SK-N-SH treated with all-trans-retinoic acid at 6 μM for 48 hours (cell line): ENCODE measurements at regions not wholly inside any gene's neighbourhood (a gene's known extent, or its start where the extent isn't known, plus 50 kb on each side); places are given as distances from the start of the nearest gene placed in this dataset.

Experiments used
- ATAC-seq: fragments of 200-7000 bp; cut with Tn5 transposase; 3 replicates; pipeline ENCODE4 v1.9.1; 2020; ENCODE audit warnings: mild to moderate bottlenecking, moderate library complexity
- ARNTL ChIP-seq: fragments of 450-650 bp; formaldehyde crosslinking; IDR thresholded peaks from 2 replicates; pipeline ENCODE4 v1.5.0; 2020; ENCODE audit warnings: low read depth, mild to moderate bottlenecking, moderate library complexity, borderline replicate concordance
- BACH2 ChIP-seq: fragments of 250-450 bp; sonication (Bioruptor Pico); IDR thresholded peaks from 2 replicates; pipeline ENCODE4 v1.9.0; 2021; ENCODE audit warnings: mild to moderate bottlenecking, borderline replicate concordance
- CREB5 ChIP-seq: fragments of 250-450 bp; sonication (Bioruptor Pico); IDR thresholded peaks from 2 replicates; pipeline ENCODE4 v1.5.1; 2020; ENCODE audit warnings: low read depth, mild to moderate bottlenecking, moderate library complexity
- CSDC2 ChIP-seq: fragments of 250-450 bp; sonication (Bioruptor Pico); IDR thresholded peaks from 2 replicates; pipeline ENCODE4 v1.5.0; 2020; ENCODE audit warnings: mild to moderate bottlenecking, moderate library complexity
- ESRRG ChIP-seq: fragments of 250-450 bp; sonication (Bioruptor Pico); IDR thresholded peaks from 2 replicates; pipeline ENCODE4 v1.6.1; 2021; ENCODE audit warnings: mild to moderate bottlenecking
- ISL1 ChIP-seq: fragments of 250-450 bp; sonication (Bioruptor Pico); IDR thresholded peaks from 2 replicates; pipeline ENCODE4 v2.1.2; 2022; ENCODE audit warnings: mild to moderate bottlenecking, moderate library complexity
- OSR1 ChIP-seq: fragments of 250-450 bp; sonication (Bioruptor Pico); IDR thresholded peaks from 2 replicates; pipeline ENCODE4 v1.8.0; 2022; ENCODE audit warnings: moderate library complexity, mild to moderate bottlenecking, inconsistent platforms
- POU6F1 ChIP-seq: fragments of 250-450 bp; sonication (Bioruptor Pico); IDR thresholded peaks from 2 replicates; pipeline ENCODE4 v1.8.0; 2021; ENCODE audit warnings: low read depth, mild to moderate bottlenecking, moderate library complexity, borderline replicate concordance
- PPARA ChIP-seq: fragments of 250-450 bp; sonication (Bioruptor Pico); IDR thresholded peaks from 2 replicates; pipeline ENCODE4 v1.5.0; 2020; ENCODE audit warnings: mild to moderate bottlenecking, borderline replicate concordance
- RARB ChIP-seq: fragments of 250-450 bp; sonication (Bioruptor Pico); IDR thresholded peaks from 2 replicates; pipeline ENCODE4 v1.8.0; 2021; ENCODE audit warnings: mild to moderate bottlenecking, moderate library complexity
- SNAI2 ChIP-seq: fragments of 250-450 bp; sonication (Bioruptor Pico); IDR thresholded peaks from 2 replicates; pipeline ENCODE4 v1.5.0; 2020; ENCODE audit warnings: mild to moderate bottlenecking, moderate library complexity
- TOX ChIP-seq: fragments of 250-450 bp; sonication (Bioruptor Pico); IDR thresholded peaks from 2 replicates; pipeline ENCODE4 v1.8.0; 2021; ENCODE audit warnings: mild to moderate bottlenecking, moderate library complexity, borderline replicate concordance
- ZC3H10 ChIP-seq: fragments of 250-450 bp; sonication (Bioruptor Pico); IDR thresholded peaks from 2 replicates; pipeline ENCODE4 v1.5.1; 2021; ENCODE audit warnings: mild to moderate bottlenecking, moderate library complexity
- ZFP3 ChIP-seq: fragments of 250-450 bp; sonication (Bioruptor Pico); IDR thresholded peaks from 2 replicates; pipeline ENCODE4 v1.5.0; 2020; ENCODE audit warnings: mild to moderate bottlenecking, moderate library complexity
- ZFP30 ChIP-seq: fragments of 450-650 bp; formaldehyde crosslinking; IDR thresholded peaks from 2 replicates; pipeline ENCODE4 v1.5.0; 2022; ENCODE audit warnings: mild to moderate bottlenecking, moderate library complexity
- ZNF565 ChIP-seq: fragments of 450-650 bp; formaldehyde crosslinking; conservative IDR thresholded peaks from 2 replicates; pipeline ENCODE4 v1.5.0; 2020; ENCODE audit warnings: low read depth, mild to moderate bottlenecking, moderate library complexity
- ZNF70 ChIP-seq: fragments of 450-650 bp; formaldehyde crosslinking; IDR thresholded peaks from 2 replicates; pipeline ENCODE4 v1.5.0; 2020; ENCODE audit warnings: mild to moderate bottlenecking, moderate library complexity
- ZNF8 ChIP-seq: fragments of 450-650 bp; formaldehyde crosslinking; IDR thresholded peaks from 2 replicates; pipeline ENCODE4 v1.5.0; 2020; ENCODE audit warnings: mild to moderate bottlenecking, moderate library complexity
- TF ChIP-seq, protein P1 (sequence below): fragments of 250-450 bp; sonication (Bioruptor Pico); IDR thresholded peaks from 2 replicates; pipeline ENCODE4 v1.8.0; 2020; ENCODE audit warnings: mild to moderate bottlenecking, moderate library complexity, borderline replicate concordance
- TF ChIP-seq, protein P2 (sequence below): fragments of 250-450 bp; sonication (Bioruptor Pico); IDR thresholded peaks from 2 replicates; pipeline ENCODE4 v1.5.0; 2020; ENCODE audit warnings: mild to moderate bottlenecking, moderate library complexity

- TF ChIP-seq BACH2 (CRISPR knock-in tag): no peak
- ATAC-seq: no peak
Measured at GRCh38 chr16:35140293-35140986, 1681.0 kb downstream of the TP53TG3F start.

- TF ChIP-seq CSDC2 (CRISPR knock-in tag): no peak
- TF ChIP-seq, protein P1, sequence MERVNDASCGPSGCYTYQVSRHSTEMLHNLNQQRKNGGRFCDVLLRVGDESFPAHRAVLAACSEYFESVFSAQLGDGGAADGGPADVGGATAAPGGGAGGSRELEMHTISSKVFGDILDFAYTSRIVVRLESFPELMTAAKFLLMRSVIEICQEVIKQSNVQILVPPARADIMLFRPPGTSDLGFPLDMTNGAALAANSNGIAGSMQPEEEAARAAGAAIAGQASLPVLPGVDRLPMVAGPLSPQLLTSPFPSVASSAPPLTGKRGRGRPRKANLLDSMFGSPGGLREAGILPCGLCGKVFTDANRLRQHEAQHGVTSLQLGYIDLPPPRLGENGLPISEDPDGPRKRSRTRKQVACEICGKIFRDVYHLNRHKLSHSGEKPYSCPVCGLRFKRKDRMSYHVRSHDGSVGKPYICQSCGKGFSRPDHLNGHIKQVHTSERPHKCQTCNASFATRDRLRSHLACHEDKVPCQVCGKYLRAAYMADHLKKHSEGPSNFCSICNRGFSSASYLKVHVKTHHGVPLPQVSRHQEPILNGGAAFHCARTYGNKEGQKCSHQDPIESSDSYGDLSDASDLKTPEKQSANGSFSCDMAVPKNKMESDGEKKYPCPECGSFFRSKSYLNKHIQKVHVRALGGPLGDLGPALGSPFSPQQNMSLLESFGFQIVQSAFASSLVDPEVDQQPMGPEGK (CRISPR knock-in tag): no peak
- no peak for TF ChIP-seq ZNF8 (CRISPR knock-in tag)
- TF ChIP-seq ZC3H10: no peak
- no peak for TF ChIP-seq ZNF565 (CRISPR knock-in tag)
- no peak for TF ChIP-seq TOX (CRISPR knock-in tag)
- TF ChIP-seq BACH2 (CRISPR knock-in tag): no peak
- no peak for TF ChIP-seq ZNF70 (CRISPR knock-in tag)
- TF ChIP-seq ISL1 (CRISPR knock-in tag): no peak
- TF ChIP-seq ARNTL: no peak
- no peak for TF ChIP-seq ZFP3 (CRISPR knock-in tag)
- TF ChIP-seq CREB5 (CRISPR knock-in tag): no peak
- no peak for TF ChIP-seq ESRRG (CRISPR knock-in tag)
- no peak for ATAC-seq
Measured at GRCh38 chr16:35141303-35141702, 1681.9 kb downstream of the TP53TG3F start.

DNA sequence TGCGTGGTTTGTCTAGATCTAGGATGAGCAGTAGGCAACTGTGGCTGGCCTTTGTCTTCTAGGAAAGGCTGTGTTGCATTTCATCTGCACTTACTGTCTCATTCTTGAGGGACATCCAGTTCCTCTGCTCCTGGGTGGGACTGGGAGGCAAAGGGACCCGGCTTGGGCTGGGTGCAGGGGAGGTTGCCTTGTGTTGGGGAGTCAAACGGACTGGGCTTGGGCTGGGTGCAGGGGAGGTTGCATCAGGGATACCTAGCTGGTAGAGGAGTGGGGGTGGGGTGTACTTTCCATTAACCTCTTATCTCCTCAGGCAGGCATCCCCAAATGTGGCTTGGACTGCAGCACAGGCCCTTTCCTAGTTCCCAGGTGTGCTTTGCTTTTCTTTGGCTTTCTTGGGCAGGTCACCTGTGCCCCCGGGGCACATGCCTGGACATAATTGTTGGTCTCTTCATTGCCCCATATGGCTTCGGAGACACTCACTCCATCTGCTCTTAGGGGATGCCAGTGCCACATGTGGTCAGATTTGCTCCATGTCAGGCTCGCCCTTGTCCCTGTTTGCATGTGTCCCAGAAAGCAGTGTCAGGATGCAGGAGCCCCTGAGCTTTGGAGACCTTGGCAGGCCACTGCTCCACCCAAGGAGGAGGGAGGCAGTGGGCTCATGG, 1682.9 kb downstream of the TP53TG3F start:
- TF ChIP-seq ZNF70 (CRISPR knock-in tag): no peak
- TF ChIP-seq ZNF8 (CRISPR knock-in tag): no peak
- TF ChIP-seq ESRRG (CRISPR knock-in tag): no peak
- TF ChIP-seq OSR1 (CRISPR knock-in tag): no peak
- TF ChIP-seq CREB5 (CRISPR knock-in tag): no peak
- TF ChIP-seq, protein P2, sequence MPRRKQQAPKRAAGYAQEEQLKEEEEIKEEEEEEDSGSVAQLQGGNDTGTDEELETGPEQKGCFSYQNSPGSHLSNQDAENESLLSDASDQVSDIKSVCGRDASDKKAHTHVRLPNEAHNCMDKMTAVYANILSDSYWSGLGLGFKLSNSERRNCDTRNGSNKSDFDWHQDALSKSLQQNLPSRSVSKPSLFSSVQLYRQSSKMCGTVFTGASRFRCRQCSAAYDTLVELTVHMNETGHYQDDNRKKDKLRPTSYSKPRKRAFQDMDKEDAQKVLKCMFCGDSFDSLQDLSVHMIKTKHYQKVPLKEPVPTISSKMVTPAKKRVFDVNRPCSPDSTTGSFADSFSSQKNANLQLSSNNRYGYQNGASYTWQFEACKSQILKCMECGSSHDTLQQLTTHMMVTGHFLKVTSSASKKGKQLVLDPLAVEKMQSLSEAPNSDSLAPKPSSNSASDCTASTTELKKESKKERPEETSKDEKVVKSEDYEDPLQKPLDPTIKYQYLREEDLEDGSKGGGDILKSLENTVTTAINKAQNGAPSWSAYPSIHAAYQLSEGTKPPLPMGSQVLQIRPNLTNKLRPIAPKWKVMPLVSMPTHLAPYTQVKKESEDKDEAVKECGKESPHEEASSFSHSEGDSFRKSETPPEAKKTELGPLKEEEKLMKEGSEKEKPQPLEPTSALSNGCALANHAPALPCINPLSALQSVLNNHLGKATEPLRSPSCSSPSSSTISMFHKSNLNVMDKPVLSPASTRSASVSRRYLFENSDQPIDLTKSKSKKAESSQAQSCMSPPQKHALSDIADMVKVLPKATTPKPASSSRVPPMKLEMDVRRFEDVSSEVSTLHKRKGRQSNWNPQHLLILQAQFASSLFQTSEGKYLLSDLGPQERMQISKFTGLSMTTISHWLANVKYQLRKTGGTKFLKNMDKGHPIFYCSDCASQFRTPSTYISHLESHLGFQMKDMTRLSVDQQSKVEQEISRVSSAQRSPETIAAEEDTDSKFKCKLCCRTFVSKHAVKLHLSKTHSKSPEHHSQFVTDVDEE: no peak
- no peak for TF ChIP-seq PPARA (CRISPR knock-in tag)
- TF ChIP-seq ZNF565 (CRISPR knock-in tag): no peak
- ATAC-seq: no peak

DNA sequence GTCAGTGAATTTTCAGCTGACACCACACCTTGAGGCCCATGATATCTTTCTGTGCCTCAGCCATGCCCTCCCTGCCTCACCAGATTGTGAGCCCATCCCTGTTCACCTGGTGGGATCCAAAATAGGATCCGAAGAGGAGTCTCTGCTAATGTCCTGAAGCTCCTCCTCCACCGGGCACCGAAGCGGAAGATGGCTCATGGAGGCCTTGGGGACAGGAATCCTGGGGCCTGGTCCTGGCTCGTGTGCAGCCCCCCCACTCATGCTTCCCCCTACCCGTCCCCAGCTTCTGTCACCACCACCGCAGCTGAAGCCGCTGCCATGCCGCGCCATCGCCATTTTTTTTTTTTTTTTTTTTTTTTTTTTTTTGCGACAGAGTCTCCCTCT, 1683.4 kb downstream of the TP53TG3F start:
- ATAC-seq: no peak
- TF ChIP-seq ZNF565 (CRISPR knock-in tag) (no peak), ESRRG (CRISPR knock-in tag) (no peak), BACH2 (CRISPR knock-in tag) (no peak), RARB (CRISPR knock-in tag) (no peak), TOX (CRISPR knock-in tag) (no peak), PPARA (CRISPR knock-in tag) (no peak), ISL1 (CRISPR knock-in tag) (no peak), OSR1 (CRISPR knock-in tag) (no peak), ZFP3 (CRISPR knock-in tag) (no peak), SNAI2 (CRISPR knock-in tag) (no peak), ZC3H10 (no peak), ZFP30 (CRISPR knock-in tag) (no peak), ZNF70 (CRISPR knock-in tag) (no peak), CSDC2 (CRISPR knock-in tag) (no peak), ARNTL (no peak), POU6F1 (no peak)
- TF ChIP-seq, protein P2: no peak
